HG03378 (cell line): ENCODE measurements at regions not wholly inside any gene's neighbourhood (a gene's known extent, or its start where the extent isn't known, plus 50 kb on each side); places are given as distances from the start of the nearest gene placed in this dataset.
"Not testable (repeated sequence)": the region's sequence is repeated elsewhere in the genome, so short reads cannot be mapped to it uniquely, and the experiment has no call there.

ENCODE experiments used
- ATAC-seq: cut with Tn5 transposase; IDR thresholded peaks from one replicate; pipeline ENCODE4 v1.9.1; 2021; ENCODE audit warnings: mild to moderate bottlenecking, moderate library complexity; ENCODE audit not compliant: unreplicated experiment

DNA sequence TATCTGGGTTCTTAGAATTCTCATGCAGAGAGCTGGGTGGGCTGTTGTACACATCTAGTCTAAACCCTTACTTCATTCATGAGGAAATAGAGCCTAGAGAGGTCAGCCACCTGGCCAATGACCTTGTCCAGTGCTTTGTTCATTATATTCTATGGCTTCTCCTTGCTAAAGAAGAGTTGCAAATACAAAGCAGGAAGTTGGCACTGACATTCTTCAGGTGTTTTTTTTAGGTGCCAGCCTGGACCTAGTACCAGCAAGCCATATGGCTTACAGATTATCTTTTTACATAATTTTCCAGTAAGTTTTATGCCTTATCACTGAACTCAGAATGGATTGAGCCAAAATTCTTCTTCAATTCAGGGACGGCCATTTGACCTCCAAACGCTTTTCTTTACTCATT, 54.7 kb upstream of the PGM2 start:
- no peak for ATAC-seq

DNA sequence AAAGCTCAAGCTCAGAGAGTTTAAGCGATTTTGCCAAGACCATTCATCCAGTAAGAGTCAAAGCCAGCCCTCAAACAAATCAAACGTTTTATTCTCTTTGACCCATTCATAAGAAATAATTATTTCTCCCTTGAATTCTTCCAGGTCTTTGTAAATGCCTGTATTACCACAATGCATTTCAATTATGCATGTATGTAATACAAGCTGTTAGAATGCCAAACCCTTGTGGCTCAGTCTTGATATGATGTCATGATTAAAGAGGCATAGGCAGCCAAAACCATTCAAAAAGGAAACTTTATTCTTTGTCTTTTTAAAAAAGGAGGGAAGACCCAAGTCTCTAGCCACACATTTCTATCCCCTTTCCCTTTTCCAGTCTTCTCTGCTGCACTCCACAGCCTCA, 56.5 kb upstream of the PGM2 start:
- no peak for ATAC-seq

DNA sequence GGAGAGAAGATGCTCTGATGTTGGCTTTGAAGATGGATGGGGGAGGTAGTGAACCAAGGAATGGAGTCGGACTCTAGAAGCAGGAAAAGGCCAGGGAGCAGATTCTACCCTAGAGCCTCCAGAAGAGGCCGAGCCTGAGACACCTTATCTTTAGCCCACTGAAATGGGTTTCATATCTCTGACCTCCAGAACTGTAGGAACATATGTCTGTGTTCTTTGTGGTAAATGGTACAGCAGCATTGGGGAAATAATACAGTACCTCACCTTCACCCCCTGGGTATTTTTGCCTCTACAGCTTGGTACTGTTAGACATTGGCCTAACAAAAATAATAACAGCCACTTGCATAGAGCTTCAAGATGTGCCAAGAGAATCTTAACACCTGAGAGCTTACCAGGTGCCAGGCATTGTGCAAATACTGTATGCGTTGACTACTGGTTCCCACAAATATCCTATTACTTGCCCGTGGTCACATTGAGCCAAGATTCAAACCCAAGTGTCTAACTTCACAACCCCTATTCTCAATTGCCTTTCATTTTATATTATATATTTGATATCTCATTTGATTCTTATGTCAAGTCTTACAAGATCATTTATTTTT, 57.0 kb upstream of the PGM2 start:
- no peak for ATAC-seq

DNA sequence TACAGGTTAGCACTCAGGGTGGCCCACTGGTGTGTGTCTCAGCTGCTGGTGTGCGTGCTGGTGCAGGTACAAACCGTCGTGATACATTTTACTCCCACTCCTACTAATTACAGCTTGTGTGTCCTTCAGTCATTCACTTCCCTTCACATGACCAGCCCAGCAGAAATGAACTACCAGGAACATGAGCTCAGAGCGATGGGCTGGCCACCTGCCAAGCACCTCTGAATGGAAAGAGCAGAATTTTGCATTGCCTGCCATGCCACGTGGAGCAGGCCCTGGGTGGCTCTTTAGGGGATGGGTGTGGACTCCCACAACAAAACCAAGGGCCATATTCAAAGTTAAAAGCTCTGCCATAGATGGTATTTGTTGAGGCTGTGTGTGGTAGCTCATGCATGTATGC, 58.9 kb upstream of the PGM2 start:
- ATAC-seq: no peak

DNA sequence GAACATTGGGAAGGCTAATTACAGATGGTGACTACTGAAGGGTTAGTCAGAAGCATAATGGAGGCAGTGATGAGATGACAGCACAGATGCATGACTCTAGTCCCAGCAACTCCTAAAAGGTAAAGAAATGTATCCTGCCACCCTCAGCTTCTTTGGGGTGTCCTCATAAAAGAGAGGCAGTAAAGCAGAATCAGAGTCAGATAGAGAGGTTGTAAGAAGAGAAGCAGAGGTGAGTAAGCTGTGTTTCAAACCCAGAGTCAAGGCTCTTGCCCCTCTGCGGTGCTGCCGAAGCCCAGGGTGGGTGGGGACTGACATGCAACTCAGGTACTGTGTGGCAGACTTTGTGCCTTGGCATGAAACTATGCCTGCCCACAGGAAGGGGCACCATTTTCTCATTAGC, 59.5 kb upstream of the PGM2 start:
- ATAC-seq: no peak

DNA sequence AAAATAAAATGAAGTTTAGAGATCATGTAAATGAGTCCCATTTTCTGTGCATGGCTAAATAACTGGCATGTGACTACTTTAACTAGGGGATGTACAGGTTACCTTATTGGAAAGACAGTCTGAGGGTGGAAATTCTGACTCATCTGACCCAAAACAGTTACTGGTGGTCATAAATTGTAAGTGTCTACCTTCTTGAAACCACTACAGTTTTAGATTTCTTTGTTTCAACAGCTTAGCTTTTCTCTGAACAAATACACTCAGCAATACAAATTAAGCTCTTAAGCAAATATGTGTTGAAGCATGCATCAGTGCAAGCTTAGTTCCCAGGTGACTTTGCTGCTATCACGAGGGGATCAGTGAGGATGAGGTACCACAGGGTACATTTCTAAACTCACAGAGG, 60.7 kb upstream of the PGM2 start:
- ATAC-seq: peak; percentile 74

DNA sequence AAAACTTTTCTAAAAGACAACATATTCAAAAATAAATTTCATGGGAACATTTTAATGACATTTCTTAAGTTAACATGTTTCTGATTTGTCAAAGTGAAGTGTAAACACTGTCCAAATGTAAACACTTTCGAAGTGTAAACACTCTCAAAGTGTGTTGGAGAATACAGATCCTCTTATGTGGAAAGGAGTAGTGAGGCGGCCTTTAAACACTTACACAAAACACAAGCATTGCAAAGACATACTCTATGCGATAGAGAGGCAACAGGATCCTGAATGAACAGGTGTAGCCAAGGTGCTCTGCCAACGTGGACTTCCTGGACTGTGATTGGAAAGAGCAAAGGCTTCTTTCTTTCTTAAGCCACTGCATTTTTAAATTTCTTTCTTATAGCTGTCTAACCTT, 62.7 kb upstream of the PGM2 start:
- no peak for ATAC-seq

DNA sequence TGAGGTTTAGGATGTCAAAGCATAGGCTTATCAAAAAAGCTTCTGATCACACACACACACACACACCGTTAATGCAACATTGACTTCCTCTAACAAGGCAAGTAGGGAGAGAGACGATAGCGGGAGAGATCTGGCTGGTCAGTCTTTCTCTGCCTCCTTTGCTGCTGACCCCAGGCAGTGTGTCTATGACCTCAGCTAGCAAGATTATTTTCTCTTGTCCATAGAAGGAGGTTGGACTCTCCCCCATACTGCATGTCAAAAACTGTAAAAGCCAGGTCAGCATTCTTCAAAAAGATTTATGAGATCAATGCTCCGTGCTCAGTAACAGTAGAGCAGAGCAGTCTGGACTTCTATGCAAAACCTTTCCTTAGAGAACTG, 63.5 kb upstream of the PGM2 start:
- no peak for ATAC-seq

DNA sequence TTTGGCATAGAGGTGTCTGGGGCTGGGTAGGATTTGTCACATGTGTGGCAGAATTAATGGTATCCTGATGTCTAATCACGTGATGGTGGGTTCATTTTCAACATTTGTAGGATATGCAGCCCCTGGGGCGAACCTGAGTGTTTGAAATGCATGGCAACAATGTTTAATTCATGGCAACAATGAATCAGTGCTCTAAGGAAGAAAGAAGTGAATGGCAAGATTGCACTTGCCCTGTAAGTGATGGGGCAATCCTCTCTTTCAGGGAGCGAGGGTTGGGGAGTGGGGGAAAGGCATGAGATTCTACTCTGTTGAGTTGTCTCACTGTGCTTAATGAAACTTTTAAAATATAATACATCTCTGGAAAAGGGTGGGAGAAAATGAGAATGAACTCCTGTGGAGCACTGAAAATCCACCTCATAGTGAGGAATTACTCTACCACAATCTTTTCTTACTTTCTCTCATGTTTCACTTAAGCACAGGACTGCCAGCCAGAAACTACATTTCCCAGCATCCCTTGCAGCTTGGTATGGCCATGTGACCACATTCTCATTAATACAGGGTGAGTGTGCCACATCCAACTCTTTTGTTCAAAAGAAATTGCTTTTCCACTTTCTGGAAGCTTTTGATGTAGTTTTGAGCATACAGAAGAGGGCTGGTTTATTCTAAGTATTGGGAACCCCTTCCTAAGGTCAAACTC, 64.0 kb upstream of the PGM2 start:
- ATAC-seq: no peak

DNA sequence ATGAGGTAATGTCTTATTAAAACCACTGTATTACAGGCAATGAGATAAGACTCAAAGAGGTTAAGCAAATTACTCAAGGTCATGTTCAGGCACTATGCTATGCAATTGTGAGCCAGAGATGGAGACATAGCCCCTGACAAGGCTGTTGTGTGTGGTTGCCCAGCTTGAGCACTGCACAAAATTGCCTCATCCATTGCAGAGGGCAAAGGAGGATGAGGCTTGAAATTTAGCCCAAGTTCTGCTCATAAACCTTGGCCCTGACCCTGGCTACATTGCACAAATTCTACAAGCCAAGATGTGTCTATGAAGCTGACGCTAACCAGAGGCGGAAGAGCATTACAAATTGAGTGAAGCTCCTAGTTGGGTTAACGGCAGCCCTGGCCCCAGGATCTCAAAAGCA, 65.6 kb upstream of the PGM2 start:
- no peak for ATAC-seq

DNA sequence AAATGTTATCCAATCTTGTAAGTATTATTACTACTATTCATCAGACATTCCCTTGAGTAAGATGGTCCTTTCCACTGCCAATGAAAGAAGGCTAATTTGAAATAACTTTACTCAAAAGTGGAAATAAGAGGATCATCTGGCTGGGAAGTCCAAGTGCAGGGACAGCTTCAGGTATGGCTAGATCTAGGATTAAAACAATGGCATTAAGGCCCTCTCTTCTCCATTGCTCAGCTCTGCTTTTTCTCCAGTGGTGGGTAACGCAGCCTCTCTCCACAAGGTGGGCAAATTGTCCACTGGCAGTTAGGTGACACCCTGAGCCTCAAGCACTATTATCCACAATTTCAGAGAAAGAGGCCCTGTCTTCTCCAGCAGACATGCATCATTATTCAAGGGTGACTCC, 66.7 kb upstream of the PGM2 start:
- ATAC-seq: no peak

DNA sequence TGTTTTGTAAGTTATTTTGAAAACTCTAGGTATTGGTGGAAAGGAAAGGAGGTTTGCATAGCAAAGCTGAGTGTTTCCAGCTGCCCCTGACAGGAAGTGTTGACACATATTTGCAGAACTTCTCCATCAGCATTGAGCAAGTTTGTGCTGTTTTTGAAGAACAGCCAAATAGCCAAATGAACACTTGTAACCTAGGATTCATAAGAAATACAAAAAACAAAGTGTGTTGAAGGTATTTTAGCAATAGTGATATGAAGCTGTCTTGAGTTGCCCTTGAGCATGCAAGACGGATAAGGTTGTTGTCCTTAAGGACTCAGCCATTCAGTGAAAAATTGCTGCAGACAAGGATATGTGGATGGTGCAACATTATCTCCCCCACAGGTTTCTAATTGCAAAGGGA, 68.3 kb upstream of the PGM2 start:
- no peak for ATAC-seq

DNA sequence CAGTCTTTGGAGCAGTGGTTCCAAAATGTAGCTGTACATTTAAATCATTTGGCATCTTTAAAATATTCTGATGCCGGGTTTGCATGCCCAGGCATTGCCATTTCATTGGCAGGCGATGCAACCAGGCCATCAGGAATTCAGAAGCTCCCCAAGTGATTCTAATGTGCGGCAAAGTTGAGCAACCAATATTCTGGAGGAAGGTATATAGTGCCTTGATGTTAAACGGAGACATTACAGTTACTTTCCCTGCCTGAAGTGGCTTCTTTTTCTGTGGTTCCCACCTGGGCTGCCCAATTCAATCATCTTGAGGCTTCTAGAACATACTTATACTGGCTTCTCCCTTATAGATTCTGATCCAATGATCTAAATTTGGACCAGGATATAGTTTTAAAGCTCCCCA, 68.7 kb upstream of the PGM2 start:
- ATAC-seq: no peak

DNA sequence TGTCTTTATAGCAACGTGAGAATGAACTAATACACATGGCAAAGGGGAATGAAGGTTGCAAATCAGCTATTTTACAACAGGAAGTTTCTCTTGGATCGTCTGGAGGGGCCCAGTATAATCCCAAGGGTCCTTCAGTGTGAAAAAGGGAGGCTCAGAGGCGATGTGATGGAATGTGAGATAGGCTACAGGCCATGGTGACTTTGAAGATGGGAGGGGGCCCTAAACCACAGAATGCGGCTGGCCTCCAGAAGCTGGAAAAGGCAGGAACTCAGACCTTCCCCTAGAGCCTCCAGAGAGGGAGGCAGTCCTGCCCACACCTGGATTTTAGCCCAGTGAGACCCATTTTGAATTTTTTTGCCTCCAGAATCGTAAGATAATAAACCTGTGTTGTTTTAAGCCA, 69.4 kb upstream of the PGM2 start:
- ATAC-seq: no peak

DNA sequence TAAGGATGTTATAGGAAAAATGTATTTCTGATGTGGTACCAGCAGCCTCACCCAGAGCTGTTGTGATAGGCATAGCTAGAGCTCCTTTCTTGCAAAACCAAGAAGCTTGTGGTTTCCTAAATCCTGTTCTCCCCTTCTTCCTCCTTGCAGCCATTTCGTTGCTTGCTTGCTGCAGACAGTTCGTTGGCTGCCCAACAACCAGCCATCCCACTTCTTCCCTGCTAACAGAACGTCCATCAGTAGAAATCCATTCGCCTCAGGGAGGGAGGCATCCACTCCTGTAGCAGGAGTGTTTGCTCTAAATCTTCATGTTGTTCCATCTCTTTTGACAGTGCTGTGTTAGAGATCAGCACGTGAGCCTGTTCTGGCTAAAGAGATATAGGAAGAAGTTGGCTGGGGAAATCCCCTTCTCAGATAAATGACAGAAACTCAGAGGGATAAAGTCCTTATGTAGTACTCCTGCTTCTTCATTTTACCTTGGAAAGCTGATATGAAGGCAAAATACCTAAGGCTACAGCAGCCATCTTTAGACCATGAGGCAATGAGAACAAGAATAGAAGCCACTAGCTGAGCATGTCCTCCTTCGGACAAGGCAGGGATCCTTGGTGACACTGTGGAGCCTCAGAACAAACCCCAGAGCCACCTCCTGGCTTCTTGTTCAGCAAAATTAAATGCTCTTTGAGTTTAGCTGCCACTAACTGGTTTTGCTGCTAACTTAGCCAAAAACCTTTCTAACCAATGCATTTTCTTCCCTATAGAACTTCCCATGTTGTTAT, 68.4 kb upstream of the RELL1 start:
- ATAC-seq: no peak

DNA sequence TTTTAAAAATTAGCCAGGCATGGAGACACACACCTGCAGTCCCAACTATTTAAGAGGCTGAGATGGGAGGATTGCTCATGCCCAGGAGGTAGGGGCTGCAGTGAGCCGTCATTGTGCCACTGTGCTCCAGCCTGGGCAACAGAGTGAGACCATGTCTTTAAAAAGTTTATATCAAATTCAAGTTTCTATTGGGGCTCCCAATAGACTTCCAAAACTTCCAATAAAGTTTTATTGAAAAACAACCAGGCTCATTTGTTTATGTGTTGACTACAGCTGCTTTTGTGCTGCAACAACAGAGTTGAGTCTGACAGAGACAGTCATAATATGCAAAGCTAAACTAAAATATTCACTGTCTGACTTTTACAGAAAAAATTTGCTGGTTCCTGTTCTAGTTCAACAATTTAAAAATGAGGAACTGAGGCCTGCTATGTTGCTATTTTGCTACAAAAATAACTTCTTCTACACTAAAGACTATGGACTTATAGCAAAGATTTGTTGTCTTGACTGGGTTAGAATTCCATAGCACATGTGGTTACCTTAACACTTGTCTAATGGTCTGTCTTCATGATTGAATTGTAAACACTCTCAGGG, 63.3 kb upstream of the RELL1 start:
- peak; percentile 46 for ATAC-seq

DNA sequence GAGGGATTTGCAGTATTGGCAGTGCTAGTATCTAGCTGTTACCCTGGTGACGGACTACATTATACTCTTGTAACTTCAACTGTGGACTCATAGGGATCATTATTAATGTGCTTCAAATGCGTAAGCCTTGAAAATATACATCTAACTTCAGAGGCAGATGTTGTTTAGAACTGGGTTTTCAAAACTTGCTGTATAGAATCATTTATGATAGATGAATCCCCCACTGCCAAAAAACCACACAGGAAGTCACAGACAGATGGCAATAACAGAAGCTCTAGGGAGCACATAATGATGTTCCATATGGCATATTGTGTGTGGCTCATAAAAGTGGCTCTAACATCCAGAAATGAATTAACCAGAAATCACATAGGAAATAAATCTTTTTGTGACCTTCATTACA, 62.3 kb upstream of the RELL1 start:
- no peak for ATAC-seq

DNA sequence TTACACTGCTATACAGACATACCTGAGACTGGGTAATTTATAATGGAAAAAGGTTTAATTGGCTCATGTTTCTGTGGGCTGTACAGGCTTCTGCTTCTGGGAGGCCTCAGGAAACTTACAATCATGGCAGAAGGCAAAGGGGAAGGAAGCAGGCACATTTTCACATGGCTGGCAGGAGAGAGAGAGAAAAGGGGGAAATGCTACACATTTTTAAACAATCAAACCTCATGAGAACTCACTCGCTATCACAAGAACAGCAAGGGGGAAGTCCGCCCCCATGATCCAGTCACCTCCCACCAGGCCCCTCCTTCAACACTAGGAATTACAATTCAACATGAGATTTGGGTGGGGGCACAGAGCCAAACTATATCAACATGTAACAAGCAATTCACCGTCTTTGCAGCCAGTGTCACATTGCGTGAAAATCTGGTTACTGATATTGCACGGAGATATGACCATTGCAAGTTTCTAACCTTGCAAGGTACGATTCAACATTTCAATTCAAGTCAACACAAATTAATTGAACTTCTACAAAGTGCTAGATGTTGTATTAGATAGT, 61.7 kb upstream of the RELL1 start:
- ATAC-seq: no peak

DNA sequence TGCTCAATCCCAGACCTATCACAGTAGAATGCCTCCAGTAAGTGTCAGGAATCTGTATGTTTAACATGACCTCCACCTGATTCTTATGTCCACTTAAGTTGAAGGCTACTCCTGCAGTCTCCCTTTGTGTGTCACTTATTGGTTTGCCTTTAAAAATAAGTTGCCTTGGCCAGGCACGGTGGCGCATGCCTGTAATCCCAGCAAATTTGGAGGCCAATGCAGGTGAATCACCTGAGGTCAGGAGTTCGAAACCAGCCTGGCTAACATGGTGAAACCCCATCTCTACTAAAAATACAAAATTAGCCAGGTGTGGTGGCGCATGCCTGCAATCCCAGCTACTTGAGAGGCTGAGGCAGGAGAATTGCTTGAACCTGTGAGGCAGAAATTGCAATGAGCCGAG, 60.7 kb upstream of the RELL1 start:
- ATAC-seq: not testable (repeated sequence)

DNA sequence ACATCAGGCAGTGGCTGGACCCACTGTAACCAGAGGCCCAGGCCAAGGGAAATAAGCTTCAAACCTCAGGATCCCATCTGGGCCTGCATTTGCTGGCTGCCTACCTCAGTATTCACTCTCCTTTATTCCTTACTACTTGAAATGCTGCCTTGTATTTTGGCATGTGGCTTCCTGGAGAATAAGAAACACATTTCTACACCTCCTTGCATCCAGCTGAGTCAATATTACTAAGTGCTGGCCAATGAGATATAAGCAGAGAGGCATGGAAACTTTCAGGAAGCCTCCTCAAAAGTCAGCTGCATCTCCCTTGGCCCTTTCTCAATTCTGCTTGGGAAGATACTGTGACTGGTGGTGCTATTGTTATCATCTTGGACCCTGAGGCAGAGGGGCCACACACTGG, 59.8 kb upstream of the RELL1 start:
- no peak for ATAC-seq

DNA sequence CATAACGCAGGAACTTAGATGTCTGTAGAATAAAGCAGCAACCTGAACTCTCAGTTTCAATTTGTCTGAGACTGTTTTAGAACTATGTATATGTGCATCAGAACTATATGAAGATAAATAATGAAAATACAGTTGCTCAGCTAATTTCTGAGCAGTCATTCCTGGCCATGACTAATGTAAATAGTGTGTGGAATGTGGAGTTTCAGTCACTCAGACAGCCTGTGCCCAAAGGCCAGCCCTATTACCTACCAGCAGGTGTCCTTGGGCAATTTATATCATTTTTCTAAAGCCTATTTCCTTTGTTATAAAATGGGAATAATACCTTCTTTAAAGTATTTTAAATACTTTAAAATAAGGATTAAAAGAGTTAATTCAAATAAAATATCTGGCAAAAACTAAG, 56.0 kb upstream of the RELL1 start:
- ATAC-seq: no peak

DNA sequence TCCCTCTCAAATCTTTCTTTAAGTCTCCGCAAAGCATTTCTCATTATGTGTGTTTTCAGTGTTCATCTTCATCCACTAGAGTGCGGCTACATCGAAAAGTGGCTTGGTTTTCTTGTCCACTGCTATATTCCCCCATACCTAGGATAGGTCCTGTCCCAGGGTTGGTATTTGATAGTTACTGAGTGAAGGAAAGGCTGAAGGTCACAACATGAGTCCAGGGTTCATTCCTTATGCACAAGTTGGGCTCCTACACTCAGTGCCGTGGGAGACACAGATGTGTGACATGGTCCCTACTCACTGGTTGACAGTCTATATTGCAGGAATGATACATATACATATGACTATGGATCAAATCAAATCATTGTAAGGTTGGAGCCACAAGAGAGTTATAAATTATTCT, 55.4 kb upstream of the RELL1 start:
- no peak for ATAC-seq
